SU-DHL-6 (cell line): ENCODE measurements at regions not wholly inside any gene's neighbourhood (a gene's known extent, or its start where the extent isn't known, plus 50 kb on each side); places are given as distances from the start of the nearest gene placed in this dataset.

ENCODE experiments used
- EZH2phosphoT487 ChIP-seq: fragments of 200-600 bp; sonication (generic), shearing (Covaris generic); conservative IDR thresholded peaks from 2 replicates; pipeline ENCODE4 v1.6.1; 2018; ENCODE audit warnings: mild to moderate bottlenecking, antibody characterized with exemption, low read length, moderate library complexity, mixed read lengths
- TF ChIP-seq, protein P1 (sequence below): fragments of 200-600 bp; sonication (generic); IDR thresholded peaks from one replicate; pipeline ENCODE4 v1.5.1; 2017; ENCODE audit warnings: antibody characterized with exemption, mild to moderate bottlenecking, low read length, moderate library complexity; ENCODE audit not compliant: insufficient read depth, poor library complexity, severe bottlenecking

GRCh38 chr3:102078854-102079808, 229.8 kb downstream of the NFKBIZ start:
- TF ChIP-seq, protein P1, sequence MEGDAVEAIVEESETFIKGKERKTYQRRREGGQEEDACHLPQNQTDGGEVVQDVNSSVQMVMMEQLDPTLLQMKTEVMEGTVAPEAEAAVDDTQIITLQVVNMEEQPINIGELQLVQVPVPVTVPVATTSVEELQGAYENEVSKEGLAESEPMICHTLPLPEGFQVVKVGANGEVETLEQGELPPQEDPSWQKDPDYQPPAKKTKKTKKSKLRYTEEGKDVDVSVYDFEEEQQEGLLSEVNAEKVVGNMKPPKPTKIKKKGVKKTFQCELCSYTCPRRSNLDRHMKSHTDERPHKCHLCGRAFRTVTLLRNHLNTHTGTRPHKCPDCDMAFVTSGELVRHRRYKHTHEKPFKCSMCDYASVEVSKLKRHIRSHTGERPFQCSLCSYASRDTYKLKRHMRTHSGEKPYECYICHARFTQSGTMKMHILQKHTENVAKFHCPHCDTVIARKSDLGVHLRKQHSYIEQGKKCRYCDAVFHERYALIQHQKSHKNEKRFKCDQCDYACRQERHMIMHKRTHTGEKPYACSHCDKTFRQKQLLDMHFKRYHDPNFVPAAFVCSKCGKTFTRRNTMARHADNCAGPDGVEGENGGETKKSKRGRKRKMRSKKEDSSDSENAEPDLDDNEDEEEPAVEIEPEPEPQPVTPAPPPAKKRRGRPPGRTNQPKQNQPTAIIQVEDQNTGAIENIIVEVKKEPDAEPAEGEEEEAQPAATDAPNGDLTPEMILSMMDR, result no peak
- TF ChIP-seq EZH2phosphoT487, result no peak
